Endothelial cell of umbilical vein (primary cell): ENCODE measurements at regions not wholly inside any gene's neighbourhood (a gene's known extent, or its start where the extent isn't known, plus 50 kb on each side); places are given as distances from the start of the nearest gene placed in this dataset.

Experiments used
- FOS ChIP-seq: IDR thresholded peaks from 2 replicates; pipeline ENCODE4 v1.6.1; 2011; ENCODE audit warnings: mild to moderate bottlenecking, low read length, moderate library complexity, borderline replicate concordance; ENCODE audit not compliant: insufficient read depth
- JUN ChIP-seq: IDR thresholded peaks from 2 replicates; pipeline ENCODE4 v1.6.1; 2011; ENCODE audit warnings: borderline replicate concordance, low read depth; ENCODE audit not compliant: insufficient read length, insufficient read depth
- TF ChIP-seq, protein P1 (sequence below), 2 donors: IDR thresholded peaks; 1 replicate in 1 of 2; 2 replicates in 1 of 2; pipeline ENCODE4 v1.5.1; 2011; ENCODE audit warnings: low read length in 2 of 2, mild to moderate bottlenecking in 2 of 2, moderate library complexity in 2 of 2, control low read depth in 1 of 2, inconsistent platforms in 1 of 2, low read depth in 1 of 2; ENCODE audit not compliant: insufficient read depth in 1 of 2; ENCODE audit errors: extremely low read depth in 1 of 2

DNA sequence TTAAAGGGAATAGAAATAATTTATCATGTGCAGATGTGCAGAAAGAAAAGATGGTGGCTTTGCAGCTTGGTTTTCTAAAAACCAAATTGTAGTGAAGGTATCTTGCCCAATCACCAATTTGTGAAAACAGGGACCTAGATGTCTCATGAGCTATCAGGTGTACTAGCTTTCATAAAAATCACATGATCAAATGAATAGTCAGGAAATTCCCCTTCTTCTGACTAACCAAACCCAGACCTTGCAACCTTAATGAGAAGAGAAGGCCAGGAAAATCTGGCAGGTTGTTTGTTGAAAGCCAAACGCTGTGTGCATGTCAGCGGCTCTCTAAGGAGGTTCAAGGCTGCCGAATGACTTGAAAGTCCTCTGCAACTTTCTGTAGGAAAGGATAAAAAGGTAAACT lies 304.4 kb upstream of the NRP1 start:
- no peak for TF ChIP-seq JUN
- TF ChIP-seq, protein P1, sequence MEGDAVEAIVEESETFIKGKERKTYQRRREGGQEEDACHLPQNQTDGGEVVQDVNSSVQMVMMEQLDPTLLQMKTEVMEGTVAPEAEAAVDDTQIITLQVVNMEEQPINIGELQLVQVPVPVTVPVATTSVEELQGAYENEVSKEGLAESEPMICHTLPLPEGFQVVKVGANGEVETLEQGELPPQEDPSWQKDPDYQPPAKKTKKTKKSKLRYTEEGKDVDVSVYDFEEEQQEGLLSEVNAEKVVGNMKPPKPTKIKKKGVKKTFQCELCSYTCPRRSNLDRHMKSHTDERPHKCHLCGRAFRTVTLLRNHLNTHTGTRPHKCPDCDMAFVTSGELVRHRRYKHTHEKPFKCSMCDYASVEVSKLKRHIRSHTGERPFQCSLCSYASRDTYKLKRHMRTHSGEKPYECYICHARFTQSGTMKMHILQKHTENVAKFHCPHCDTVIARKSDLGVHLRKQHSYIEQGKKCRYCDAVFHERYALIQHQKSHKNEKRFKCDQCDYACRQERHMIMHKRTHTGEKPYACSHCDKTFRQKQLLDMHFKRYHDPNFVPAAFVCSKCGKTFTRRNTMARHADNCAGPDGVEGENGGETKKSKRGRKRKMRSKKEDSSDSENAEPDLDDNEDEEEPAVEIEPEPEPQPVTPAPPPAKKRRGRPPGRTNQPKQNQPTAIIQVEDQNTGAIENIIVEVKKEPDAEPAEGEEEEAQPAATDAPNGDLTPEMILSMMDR (IDR thresholded peaks at IDR 0.05; ENCODE audit: extremely low read depth in 1 of 2, insufficient read depth in 1 of 2, low read depth in 1 of 2, low read length in 2 of 2) = no peak
- no peak for TF ChIP-seq FOS
